ENCODE measurements at regions not wholly inside any gene's neighbourhood (a gene's known extent, or its start where the extent isn't known, plus 50 kb on each side); places are given as distances from the start of the nearest gene placed in this dataset.

DNA sequence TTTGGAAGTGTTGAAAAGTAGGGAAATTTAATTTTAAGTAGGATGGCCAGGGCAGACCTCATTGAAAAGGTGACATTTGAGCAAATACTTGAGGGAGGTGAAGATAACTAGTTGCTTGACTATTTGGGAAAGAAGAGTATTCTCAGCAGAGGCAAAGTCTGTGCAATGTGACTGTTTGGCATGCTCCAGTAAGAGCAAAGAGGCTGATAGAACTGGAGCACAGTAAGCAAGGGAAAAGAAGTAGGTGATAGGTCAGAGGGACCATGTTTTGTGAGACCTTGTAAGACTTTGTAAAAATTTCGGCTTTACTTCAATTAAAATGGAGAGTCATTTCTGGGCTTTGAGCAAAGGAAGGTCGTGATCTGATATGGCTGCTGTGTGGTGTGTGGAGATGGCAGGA is 335.8 kb downstream of the ZIC1 start:
- TF ChIP-seq EZH2 (IDR thresholded peaks at IDR 0.05; ENCODE audit: low read depth, unreplicated experiment) (no peak), POLR2AphosphoS5 (IDR thresholded peaks at IDR 0.05; ENCODE audit: low read depth) (no peak), JUNB (IDR thresholded peaks at IDR 0.05; ENCODE audit: unreplicated experiment) (no peak), CREB1 (CRISPR knock-in tag; IDR thresholded peaks at IDR 0.05; ENCODE audit: low read depth) (no peak), STAT1 (IDR thresholded peaks at IDR 0.05; ENCODE audit: unreplicated experiment) (no peak), EZH2phosphoT487 (IDR thresholded peaks at IDR 0.05; ENCODE audit: unreplicated experiment) (no peak), ZNF462 (CRISPR knock-in tag; IDR thresholded peaks at IDR 0.05) (no peak), ZNF331 (CRISPR knock-in tag; IDR thresholded peaks at IDR 0.05; ENCODE audit: low read depth) (no peak), ZNF114 (CRISPR knock-in tag; IDR thresholded peaks at IDR 0.05) (no peak), NANOG (IDR thresholded peaks at IDR 0.05; ENCODE audit: borderline replicate concordance) (no peak), ETS1 (IDR thresholded peaks at IDR 0.05) (no peak)
- TF ChIP-seq, protein P1, sequence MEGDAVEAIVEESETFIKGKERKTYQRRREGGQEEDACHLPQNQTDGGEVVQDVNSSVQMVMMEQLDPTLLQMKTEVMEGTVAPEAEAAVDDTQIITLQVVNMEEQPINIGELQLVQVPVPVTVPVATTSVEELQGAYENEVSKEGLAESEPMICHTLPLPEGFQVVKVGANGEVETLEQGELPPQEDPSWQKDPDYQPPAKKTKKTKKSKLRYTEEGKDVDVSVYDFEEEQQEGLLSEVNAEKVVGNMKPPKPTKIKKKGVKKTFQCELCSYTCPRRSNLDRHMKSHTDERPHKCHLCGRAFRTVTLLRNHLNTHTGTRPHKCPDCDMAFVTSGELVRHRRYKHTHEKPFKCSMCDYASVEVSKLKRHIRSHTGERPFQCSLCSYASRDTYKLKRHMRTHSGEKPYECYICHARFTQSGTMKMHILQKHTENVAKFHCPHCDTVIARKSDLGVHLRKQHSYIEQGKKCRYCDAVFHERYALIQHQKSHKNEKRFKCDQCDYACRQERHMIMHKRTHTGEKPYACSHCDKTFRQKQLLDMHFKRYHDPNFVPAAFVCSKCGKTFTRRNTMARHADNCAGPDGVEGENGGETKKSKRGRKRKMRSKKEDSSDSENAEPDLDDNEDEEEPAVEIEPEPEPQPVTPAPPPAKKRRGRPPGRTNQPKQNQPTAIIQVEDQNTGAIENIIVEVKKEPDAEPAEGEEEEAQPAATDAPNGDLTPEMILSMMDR (conservative IDR thresholded peaks at IDR 0.05; ENCODE audit: low read depth in 2 of 2), result no peak
- TF ChIP-seq, protein P2, sequence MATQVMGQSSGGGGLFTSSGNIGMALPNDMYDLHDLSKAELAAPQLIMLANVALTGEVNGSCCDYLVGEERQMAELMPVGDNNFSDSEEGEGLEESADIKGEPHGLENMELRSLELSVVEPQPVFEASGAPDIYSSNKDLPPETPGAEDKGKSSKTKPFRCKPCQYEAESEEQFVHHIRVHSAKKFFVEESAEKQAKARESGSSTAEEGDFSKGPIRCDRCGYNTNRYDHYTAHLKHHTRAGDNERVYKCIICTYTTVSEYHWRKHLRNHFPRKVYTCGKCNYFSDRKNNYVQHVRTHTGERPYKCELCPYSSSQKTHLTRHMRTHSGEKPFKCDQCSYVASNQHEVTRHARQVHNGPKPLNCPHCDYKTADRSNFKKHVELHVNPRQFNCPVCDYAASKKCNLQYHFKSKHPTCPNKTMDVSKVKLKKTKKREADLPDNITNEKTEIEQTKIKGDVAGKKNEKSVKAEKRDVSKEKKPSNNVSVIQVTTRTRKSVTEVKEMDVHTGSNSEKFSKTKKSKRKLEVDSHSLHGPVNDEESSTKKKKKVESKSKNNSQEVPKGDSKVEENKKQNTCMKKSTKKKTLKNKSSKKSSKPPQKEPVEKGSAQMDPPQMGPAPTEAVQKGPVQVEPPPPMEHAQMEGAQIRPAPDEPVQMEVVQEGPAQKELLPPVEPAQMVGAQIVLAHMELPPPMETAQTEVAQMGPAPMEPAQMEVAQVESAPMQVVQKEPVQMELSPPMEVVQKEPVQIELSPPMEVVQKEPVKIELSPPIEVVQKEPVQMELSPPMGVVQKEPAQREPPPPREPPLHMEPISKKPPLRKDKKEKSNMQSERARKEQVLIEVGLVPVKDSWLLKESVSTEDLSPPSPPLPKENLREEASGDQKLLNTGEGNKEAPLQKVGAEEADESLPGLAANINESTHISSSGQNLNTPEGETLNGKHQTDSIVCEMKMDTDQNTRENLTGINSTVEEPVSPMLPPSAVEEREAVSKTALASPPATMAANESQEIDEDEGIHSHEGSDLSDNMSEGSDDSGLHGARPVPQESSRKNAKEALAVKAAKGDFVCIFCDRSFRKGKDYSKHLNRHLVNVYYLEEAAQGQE (IDR thresholded peaks at IDR 0.05; ENCODE audit: unreplicated experiment), result no peak

Data from GM23338 (cell line).